HG03432 (cell line): ENCODE measurements at regions not wholly inside any gene's neighbourhood (a gene's known extent, or its start where the extent isn't known, plus 50 kb on each side); places are given as distances from the start of the nearest gene placed in this dataset.

ENCODE experiments used
- ATAC-seq: cut with Tn5 transposase; IDR thresholded peaks from one replicate; pipeline ENCODE4 v1.9.1; 2021; ENCODE audit warnings: mild to moderate bottlenecking, moderate library complexity; ENCODE audit not compliant: unreplicated experiment

- no peak for ATAC-seq
These were observed 119.5 kb upstream of the RTL1 start for GRCh38 chr14:101022916-101023435.

DNA sequence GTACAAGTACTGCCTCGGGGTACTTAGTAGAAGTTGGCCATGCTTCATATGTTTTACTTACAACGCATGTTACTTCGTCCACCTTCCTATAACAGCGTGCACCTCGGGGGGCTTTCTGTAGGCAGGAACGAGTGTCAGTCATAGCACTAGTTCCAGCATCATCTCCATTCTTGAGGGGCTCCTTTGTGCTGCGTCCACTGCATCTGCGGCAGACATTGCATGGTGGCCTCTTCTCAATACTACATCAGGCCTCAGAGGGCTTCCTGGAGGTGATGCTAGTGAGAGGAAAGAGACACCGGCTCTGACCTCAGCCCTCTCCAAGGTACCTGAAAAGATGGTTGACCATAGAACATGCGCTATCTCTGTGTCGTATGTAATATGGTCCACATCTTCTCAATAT lies 121.2 kb upstream of the RTL1 start:
- no peak for ATAC-seq

DNA sequence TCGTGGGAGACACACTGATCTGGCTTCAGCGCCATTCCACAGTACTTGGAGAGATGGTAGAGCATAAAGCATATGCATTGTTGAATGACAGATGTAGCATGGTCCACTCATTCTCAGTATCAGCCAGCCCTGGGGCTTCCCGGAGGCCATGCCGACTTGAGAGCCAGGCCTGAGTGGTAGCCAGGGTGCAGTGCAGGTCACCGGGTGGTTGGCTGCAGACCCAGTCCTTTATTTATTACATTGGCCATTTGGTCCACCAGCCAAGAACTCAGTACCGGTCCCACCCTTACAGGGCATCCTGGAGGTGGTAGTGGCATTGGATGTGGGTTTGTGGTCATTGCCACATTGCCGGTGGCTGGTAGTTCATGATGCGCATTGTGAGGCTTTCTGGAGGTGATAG lies 121.6 kb upstream of the RTL1 start:
- no peak for ATAC-seq

DNA sequence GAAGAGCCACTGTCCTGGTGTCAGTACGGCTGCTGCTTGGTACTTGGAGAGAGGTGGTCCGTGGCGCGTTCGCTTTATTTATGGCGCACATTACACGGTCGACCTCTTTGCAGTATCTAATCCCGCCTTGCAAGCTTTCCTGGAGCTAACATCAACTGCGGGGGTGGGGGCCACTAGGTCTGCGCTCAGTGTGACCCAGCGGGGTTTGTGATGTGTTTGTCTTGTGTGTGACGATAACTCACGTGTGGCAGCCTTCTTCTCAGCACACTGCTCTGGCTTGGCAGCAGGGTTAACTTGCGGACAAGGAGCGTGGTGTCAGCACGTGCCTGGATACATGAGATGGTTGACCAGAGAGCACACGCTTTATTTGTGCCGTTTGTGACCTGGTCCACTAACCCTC lies 122.2 kb upstream of the RTL1 start:
- no peak for ATAC-seq

DNA sequence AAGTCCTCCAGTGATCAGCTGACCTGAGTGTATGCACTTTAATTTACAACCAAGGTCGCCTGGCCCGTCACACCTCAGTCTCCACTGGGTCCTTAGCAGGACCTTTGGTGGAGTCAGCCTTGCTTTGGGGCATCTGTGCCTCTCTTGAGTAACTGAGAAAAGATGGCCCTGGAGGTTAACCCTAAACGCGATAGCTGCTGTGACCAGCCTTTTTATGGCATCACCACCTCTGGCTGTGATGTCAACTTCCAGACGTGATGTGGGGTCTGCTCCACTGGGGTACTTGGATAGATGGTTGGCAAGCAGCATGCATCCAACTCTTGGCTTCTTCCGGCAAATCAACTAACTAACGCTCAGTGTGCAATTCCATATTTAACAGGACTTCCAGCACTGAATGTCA lies 122.8 kb upstream of the RTL1 start:
- no peak for ATAC-seq

DNA sequence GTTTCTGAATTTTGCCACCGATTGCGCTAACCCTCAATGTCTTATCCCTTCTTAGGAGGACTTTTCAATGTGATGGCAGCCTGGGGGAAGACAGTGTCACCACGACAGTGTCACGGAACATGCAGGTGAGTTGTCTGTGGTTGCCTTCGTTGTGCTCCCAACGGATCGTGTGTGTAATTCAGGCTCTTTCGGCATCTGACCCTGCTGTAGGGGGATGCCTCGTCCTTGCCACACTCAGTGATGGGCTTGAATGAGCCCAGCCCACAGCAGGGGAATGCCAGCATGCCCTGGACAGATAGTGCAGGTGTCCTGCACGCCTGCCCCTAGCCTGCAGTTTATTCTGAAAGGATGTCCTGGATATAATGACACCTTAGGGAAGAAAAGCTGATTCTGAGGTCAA lies 123.8 kb upstream of the RTL1 start:
- ATAC-seq, result no peak

- ATAC-seq, result no peak
These were observed 124.4 kb upstream of the RTL1 start for GRCh38 chr14:101027966-101028365.

GRCh38 chr14:101028971-101029667 lies 125.6 kb upstream of the RTL1 start:
- ATAC-seq, result no peak

DNA sequence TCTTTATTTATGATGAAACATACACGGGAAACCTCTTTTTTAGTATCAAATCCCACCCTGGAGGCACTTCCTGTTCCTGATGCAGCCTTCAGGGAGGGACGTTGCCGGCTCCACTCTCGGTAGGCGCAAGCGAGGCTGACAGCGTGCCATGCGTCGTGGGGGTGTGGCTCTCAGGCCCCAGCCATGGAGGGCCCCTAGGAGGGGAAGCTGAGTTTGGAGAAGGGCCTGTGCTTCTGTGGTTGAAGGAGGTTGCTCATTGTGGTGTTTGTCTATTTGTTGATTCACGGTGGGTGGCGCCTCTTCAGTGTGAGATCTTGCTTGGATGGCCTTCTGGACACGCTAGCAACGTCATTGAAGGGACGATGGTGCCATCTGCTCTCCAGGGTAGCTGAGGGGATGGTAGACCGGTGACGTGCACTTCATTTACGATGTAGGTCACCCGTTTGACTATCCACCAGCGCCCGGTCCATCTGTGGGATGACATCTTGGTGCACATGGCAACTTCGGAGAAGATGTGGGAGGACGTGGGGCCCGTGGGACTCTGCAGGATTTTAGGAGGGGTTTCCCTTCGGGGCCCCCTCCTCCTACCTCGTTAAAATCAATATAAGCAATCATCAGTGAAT lies 126.3 kb upstream of the RTL1 start:
- no peak for ATAC-seq

- no peak for ATAC-seq
These were observed 127.1 kb upstream of the RTL1 start for GRCh38 chr14:101030586-101030985.

GRCh38 chr14:101031186-101031585 lies 127.7 kb upstream of the RTL1 start:
- ATAC-seq, result no peak

DNA sequence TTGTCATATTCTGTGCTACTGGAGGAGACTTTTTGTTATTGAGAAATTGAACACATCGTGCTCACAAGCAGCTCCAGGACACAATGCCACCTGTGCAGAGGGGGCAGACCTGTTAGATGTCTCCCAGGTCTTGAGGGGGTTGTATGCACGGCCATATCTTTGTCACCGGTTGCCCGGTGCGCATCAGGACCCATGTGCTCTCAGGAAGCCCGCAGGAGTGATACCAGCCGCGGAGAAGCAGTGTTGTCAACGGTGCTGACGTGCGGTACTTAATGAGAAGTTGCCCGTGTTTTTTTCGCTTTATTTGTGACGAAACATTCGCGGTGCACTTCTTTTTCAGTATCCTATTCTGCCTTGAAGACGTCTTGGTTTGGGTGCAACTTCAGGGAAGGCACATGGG lies 128.2 kb upstream of the RTL1 start:
- no peak for ATAC-seq

DNA sequence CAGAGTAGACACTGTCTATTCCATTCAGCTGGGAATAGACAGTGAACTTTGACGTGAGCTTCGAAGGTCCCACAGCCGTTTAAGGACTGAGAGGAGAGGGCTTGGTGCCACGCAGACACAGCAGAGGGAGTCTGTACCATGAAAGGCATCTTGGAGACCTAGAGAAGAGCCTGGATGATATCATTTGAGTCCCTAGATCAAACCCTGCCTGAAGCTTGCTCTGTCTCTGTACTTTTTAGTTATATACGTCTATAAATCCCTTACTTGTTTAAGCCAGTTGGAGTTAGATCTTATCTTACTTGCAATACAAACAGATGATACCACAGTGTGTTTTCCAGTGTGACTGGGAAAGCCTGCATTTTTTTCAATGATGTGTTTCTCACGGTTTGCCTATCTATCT lies 128.9 kb upstream of the RTL1 start:
- no peak for ATAC-seq

- no peak for ATAC-seq
These were observed 129.5 kb upstream of the RTL1 start for GRCh38 chr14:101033006-101033405.

DNA sequence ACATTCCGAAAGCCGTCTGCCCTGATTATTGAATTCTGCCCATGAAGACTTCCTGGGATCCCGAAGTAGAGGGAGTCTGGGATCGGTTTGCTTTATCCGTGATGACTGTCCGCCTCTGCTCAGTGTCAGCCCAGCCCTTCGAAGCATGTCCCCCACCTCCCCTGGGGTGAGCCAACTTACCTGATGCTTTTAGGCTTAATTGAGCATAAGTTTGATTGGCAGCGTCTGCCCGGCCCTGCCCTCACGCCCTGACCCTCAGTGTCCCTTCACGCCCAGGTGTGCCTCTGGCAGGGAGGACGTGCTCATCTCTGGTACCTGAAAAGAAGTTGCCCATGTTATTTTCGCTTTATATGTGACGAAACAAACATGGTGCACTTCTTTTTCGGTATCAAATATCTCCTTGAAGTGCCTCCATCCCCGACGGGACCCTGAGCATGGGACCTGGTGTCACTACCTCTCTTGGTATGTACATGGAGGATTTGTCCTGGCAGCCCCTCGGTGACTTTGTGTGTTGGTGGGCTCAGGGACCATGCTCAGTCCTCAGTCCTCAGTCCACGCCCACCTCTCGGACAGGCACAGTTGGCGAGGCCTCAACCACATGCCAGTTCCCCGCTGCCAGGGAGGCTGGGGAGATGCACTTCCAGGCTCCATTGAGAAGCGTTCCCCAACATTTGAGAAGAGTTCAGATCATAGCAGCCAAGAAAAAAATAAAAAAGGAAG lies 130.1 kb upstream of the RTL1 start:
- no peak for ATAC-seq

DNA sequence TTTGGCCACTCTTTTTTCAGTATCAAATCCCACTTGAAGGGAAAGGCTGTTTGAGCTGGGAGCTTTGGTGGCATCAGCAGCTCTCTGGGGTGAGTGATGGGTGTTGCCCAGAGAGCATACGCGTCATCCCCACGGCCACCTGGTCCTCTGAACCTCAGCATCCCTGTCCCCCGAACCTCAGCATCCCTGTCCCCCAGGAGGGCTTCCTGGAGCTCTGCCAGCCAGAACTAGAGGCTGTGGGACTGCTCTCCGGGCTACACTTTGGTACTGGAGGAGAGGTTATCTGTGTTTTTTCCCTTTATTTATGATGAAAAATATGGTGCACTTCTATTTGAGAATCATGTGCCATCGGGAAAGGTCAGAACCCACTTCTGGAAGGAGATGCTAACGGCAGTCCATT lies 131.5 kb upstream of the RTL1 start:
- ATAC-seq, result no peak

- ATAC-seq, result no peak
These were observed 132.1 kb upstream of the RTL1 start for GRCh38 chr14:101035466-101036225.

DNA sequence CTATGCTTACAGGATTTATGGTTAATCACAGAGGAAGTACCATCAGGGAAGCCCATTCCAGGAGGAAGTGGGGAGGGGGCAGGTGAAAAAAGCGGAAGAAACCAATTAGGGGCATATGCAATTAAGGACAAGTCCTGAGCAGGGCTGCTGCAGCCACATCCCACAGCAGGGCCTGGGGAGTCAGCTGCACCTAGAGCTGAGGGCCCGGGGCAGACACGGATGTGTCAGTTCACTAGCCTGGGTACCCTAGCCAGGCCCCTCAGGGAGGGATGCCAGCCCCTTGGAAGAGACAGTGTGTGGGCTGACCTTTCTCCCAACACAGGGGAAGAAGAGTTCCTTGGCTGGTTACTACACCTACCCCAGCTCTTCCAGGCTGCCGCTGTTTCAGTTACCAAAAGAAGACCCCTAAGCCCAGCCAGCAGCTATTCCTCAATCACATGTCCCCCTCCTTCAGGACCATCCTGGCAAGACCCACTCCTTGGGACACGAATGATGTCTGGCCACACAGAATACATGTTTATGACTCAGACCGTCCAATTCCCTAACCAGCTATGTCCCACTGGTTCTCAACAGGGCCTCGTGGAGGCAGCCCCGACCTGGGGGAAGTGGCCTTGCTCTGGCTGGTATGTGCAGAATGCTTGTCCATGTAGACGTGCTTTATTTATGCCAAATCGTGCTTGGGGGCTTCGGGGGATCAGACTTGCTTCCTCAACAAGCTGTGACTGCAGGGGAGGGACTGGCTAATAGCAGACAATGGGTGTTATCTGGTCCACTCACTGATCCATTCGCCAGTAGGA lies 133.7 kb upstream of the RTL1 start:
- no peak for ATAC-seq

DNA sequence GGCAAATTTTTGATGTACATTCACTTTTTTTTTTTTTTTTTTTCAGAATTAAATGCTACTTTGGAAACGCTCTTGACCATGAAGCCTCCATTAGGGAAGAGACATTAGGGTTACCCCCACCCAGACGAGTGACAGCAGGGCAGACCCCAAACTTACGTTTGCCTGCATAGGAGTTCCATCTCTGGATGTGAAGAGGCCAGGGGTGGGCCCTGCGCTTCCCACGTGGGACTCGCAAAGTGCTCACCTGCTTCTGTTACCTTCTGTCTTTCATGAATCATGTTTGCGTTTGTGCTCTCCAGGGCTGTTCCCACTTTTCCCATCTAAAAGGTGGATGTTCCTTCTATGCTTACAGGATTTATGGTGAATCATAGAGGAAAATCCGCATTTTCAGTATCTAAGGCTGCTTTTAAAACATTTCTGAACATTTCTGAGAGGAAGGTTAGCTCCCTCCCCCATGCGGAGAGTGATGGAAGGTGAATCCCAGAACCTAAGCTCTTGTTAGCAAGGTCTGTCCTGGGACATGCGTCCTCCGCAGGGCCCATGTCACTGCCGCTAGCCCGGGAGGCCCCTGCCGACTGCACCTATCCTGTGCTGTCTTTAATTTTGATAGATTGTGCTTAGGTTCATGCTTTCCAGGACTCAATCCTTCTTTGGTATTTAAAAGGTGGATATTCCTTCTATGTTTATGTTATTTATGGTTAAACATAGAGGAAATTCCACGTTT lies 135.7 kb upstream of the RTL1 start:
- no peak for ATAC-seq

GRCh38 chr14:101039755-101040138 lies 136.2 kb upstream of the RTL1 start:
- ATAC-seq, result no peak
